T-helper 1 cell treated with Interleukin-12 subunit alpha and Interleukin-12 subunit beta and Interleukin-4 antibody, amounts not matched to agents 30 μg/mL and 1 μg/mL, for 36 hours (primary cell): ENCODE measurements at regions not wholly inside any gene's neighbourhood (a gene's known extent, or its start where the extent isn't known, plus 50 kb on each side); places are given as distances from the start of the nearest gene placed in this dataset.
"Not testable (repeated sequence)": the region's sequence is repeated elsewhere in the genome, so short reads cannot be mapped to it uniquely, and the experiment has no call there.

Experiments used
- H3K27ac Mint-ChIP-seq: one replicate; pipeline ENCODE4 v1.8.0; 2021; ENCODE audit warnings: mild to moderate bottlenecking, mixed read lengths
- H3K27me3 Mint-ChIP-seq: one replicate; pipeline ENCODE4 v1.8.0; 2021; ENCODE audit warnings: low read depth, mixed read lengths
- H3K36me3 Mint-ChIP-seq: one replicate; pipeline ENCODE4 v1.8.0; 2021; ENCODE audit warnings: low read depth, mixed read lengths
- H3K4me1 Mint-ChIP-seq: one replicate; pipeline ENCODE4 v1.8.0; 2021; ENCODE audit warnings: low read depth, mixed read lengths
- H3K4me3 Mint-ChIP-seq: one replicate; pipeline ENCODE4 v1.8.0; 2021; ENCODE audit warnings: mild to moderate bottlenecking, moderate library complexity, mixed read lengths
- H3K9me3 Mint-ChIP-seq: one replicate; pipeline ENCODE4 v1.8.0; 2021; ENCODE audit warnings: mixed read lengths

DNA sequence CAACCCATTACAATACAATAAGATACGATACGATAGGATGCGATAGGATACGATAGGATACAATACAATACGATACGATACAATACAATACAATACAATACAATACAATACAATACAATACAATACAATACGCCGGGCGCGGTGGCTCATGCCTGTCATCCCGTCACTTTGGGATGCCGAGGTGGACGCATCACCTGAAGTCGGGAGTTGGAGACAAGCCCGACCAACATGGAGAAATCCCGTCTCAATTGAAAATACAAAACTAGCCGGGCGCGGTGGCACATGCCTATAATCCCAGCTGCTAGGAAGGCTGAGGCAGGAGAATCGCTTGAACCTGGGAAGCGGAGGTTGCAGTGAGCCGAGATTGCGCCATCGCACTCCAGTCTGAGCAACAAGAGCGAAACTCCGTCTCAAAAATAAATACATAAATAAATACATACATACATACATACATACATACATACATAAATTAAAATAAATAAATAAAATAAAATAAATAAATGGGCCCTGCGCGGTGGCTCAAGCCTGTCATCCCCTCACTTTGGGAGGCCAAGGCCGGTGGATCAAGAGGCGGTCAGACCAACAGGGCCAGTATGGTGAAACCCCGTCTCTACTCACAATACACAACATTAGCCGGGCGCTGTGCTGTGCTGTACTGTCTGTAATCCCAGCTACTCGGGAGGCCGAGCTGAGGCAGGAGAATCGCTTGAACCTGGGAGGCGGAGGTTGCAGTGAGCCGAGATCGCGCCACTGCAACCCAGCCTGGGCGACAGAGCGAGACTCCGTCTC, 2092.5 kb upstream of the TPTE start:
- H3K4me1 Mint-ChIP-seq, H3K36me3 Mint-ChIP-seq, H3K27me3 Mint-ChIP-seq, H3K27ac Mint-ChIP-seq, H3K9me3 Mint-ChIP-seq, H3K4me3 Mint-ChIP-seq: not testable (repeated sequence)

DNA sequence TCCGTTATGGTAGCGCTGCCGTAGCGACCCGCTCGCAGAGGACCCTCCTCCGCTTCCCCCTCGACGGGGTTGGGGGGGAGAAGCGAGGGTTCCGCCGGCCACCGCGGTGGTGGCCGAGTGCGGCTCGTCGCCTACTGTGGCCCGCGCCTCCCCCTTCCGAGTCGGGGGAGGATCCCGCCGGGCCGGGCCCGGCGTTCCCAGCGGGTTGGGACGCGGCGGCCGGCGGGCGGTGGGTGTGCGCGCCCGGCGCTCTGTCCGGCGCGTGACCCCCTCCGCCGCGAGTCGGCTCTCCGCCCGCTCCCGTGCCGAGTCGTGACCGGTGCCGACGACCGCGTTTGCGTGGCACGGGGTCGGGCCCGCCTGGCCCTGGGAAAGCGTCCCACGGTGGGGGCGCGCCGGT, 2086.7 kb upstream of the TPTE start:
- not testable (repeated sequence) for H3K9me3 Mint-ChIP-seq, H3K4me3 Mint-ChIP-seq, H3K27me3 Mint-ChIP-seq, H3K36me3 Mint-ChIP-seq, H3K4me1 Mint-ChIP-seq, H3K27ac Mint-ChIP-seq

DNA sequence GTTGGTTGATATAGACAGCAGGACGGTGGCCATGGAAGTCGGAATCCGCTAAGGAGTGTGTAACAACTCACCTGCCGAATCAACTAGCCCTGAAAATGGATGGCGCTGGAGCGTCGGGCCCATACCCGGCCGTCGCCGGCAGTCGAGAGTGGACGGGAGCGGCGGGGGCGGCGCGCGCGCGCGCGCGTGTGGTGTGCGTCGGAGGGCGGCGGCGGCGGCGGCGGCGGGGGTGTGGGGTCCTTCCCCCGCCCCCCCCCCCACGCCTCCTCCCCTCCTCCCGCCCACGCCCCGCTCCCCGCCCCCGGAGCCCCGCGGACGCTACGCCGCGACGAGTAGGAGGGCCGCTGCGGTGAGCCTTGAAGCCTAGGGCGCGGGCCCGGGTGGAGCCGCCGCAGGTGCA, 2078.3 kb upstream of the TPTE start:
- H3K27me3 Mint-ChIP-seq, H3K9me3 Mint-ChIP-seq, H3K4me1 Mint-ChIP-seq, H3K4me3 Mint-ChIP-seq, H3K27ac Mint-ChIP-seq, H3K36me3 Mint-ChIP-seq: not testable (repeated sequence)

DNA sequence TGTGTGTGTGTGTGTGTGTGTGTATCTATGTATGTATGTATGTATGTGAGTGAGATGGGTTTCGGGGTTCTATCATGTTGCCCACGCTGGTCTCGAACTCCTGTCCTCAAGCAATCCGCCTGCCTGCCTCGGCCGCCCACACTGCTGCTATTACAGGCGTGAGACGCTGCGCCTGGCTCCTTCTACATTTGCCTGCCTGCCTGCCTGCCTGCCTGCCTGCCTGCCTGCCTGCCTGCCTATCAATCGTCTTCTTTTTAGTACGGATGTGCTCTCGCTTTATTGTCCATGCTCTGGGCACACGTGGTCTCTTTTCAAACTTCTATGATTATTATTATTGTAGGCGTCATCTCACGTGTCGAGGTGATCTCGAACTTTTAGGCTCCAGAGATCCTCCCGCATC, 2071.6 kb upstream of the TPTE start:
- H3K27me3 Mint-ChIP-seq, H3K4me1 Mint-ChIP-seq, H3K27ac Mint-ChIP-seq, H3K9me3 Mint-ChIP-seq, H3K36me3 Mint-ChIP-seq, H3K4me3 Mint-ChIP-seq: not testable (repeated sequence)

DNA sequence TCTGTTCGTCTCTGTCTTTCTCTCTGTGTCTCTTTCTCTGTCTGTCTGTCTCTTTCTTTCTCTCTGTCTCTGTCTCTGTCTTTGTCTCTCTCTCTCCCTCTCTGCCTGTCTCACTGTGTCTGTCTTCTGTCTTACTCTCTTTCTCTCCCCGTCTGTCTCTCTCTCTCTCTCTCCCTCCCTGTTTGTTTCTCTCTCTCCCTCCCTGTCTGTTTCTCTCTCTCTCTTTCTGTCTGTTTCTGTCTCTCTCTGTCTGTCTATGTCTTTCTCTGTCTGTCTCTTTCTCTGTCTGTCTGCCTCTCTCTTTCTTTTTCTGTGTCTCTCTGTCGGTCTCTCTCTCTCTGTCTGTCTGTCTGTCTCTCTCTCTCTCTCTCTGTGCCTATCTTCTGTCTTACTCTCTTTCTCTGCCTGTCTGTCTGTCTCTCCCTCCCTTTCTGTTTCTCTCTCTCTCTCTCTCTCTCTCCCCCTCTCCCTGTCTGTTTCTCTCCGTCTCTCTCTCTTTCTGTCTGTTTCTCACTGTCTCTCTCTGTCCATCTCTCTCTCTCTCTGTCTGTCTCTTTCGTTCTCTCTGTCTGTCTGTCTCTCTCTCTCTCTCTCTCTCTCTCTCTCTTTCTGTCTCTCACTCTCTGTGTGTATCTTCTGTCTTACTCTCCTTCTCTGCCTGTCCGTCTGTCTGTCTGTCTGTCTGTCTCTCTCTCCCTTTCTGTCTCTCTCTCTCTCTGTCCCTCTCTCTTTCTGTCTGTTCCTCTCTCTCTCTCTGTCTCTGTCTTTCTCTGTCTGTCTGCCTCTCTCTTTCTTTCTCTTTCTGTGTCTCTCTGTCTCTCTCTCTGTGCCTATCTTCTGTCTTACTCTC, 2065.9 kb upstream of the TPTE start:
- not testable (repeated sequence) for H3K27ac Mint-ChIP-seq, H3K27me3 Mint-ChIP-seq, H3K4me1 Mint-ChIP-seq, H3K4me3 Mint-ChIP-seq, H3K9me3 Mint-ChIP-seq, H3K36me3 Mint-ChIP-seq

DNA sequence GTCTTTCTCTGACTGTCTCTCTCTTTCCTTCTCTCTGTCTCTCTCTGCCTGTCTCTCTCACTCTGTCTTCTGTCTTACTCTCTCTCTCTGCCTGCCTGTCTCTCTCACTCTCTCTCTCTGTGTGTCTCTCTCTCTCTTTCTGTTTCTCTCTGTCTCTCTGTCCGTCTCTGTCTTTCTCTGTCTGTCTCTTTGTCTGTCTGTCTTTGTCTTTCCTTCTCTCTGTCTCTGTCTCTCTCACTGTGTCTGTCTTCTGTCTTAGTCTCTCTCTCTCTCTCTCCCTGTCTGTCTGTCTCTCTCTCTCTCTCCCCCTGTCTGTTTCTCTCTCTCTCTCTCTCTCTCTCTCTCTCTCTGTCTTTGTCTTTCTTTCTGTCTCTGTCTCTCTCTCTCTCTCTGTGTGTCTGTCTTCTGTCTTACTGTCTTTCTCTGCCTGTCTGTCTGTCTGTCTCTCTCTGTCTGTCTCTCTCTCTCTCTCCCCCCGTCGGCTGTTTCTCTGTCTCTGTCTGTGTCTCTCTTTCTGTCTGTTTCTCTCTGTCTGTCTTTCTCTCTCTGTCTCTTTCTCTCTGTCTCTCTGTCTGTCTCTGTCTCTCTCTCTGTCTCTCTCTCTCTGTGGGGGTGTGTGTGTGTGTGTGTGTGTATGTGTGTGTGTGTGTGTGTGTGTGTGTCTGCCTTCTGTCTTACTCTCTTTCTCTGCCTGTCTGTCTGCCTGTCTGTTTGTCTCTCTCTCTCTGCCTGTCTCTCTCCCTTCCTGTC, 2056.8 kb upstream of the TPTE start:
- H3K9me3 Mint-ChIP-seq, H3K27me3 Mint-ChIP-seq, H3K27ac Mint-ChIP-seq, H3K4me3 Mint-ChIP-seq, H3K36me3 Mint-ChIP-seq, H3K4me1 Mint-ChIP-seq: not testable (repeated sequence)

DNA sequence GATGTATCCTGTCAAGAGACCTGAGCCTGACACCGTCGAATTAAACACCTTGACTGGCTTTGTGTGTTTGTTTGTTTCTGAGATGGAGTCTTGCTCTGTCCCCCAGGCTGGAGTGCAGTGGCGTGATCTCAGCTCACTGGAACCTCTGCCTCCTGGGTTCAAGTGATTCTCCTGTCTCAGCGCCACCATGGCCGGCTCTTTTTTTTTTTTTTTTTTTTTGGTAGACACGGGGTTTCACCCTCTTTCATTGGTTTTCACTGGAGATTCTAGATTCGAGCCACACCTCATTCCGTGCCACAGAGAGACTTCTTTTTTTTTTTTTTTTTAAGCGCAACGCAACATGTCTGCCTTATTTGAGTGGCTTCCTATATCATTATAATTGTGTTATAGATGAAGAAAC, 2054.7 kb upstream of the TPTE start:
- H3K4me3 Mint-ChIP-seq, H3K27me3 Mint-ChIP-seq, H3K27ac Mint-ChIP-seq, H3K9me3 Mint-ChIP-seq, H3K4me1 Mint-ChIP-seq, H3K36me3 Mint-ChIP-seq: not testable (repeated sequence)
